Stomach (tissue), 4 donors: ENCODE measurements at regions not wholly inside any gene's neighbourhood (a gene's known extent, or its start where the extent isn't known, plus 50 kb on each side); places are given as distances from the start of the nearest gene placed in this dataset.

ENCODE experiments used
- EP300 ChIP-seq: sonication (generic); formaldehyde crosslinking; IDR thresholded peaks from one replicate; pipeline ENCODE4 v1.6.1; 2017; ENCODE audit warnings: antibody characterized with exemption
- POLR2A ChIP-seq, 4 donors: fragments of 450-650 bp; IDR thresholded peaks; one replicate each; pipeline ENCODE4 v1.6.1; 2016; ENCODE audit warnings: antibody characterized with exemption in 4 of 4, control low read depth in 2 of 4, mild to moderate bottlenecking in 1 of 4, moderate library complexity in 1 of 4
- TF ChIP-seq, protein P1 (sequence below), 7 experiments: fragments of 450-650 bp in 4 of 7; fragments of 200-600 bp in 3 of 7; sonication (generic) in 3 of 7; IDR thresholded peaks; one replicate each; pipeline ENCODE4 v1.5.1; 2016 to 2019; ENCODE audit warnings: antibody characterized with exemption in 7 of 7, control low read depth in 2 of 7, mild to moderate bottlenecking in 1 of 7

DNA sequence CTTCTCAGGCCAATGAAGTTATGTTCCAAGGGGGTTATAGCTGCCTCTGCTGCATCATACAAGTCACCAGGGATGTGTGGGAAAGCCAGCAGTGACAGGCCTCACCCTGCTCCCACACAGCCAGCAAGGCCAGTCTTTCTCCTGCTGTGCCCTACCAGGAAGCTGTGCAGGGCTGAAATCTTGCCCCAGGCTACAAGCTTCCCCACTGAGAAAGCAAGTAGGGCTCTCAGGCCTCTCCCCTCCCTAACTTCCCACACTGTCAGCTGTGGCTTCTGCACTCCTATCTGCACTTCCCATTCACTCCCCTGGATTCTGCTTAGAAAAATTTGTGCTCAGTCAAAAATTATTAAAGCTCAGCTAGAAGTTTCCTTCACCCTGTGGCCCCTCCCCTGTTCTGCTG is 611.2 kb upstream of the ZNF608 start:
- TF ChIP-seq, protein P1, sequence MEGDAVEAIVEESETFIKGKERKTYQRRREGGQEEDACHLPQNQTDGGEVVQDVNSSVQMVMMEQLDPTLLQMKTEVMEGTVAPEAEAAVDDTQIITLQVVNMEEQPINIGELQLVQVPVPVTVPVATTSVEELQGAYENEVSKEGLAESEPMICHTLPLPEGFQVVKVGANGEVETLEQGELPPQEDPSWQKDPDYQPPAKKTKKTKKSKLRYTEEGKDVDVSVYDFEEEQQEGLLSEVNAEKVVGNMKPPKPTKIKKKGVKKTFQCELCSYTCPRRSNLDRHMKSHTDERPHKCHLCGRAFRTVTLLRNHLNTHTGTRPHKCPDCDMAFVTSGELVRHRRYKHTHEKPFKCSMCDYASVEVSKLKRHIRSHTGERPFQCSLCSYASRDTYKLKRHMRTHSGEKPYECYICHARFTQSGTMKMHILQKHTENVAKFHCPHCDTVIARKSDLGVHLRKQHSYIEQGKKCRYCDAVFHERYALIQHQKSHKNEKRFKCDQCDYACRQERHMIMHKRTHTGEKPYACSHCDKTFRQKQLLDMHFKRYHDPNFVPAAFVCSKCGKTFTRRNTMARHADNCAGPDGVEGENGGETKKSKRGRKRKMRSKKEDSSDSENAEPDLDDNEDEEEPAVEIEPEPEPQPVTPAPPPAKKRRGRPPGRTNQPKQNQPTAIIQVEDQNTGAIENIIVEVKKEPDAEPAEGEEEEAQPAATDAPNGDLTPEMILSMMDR (IDR thresholded peaks at IDR 0.05) = no peak
- TF ChIP-seq POLR2A (IDR thresholded peaks at IDR 0.05) (no peak), EP300 (no peak)
